SK-N-SH (cell line): ENCODE measurements at regions not wholly inside any gene's neighbourhood (a gene's known extent, or its start where the extent isn't known, plus 50 kb on each side); places are given as distances from the start of the nearest gene placed in this dataset.

ENCODE experiments used
- CHD2 ChIP-seq: fragments of 150-350 bp; IDR thresholded peaks from 2 replicates; pipeline ENCODE4 v1.6.1; 2018; ENCODE audit warnings: low read length; ENCODE audit not compliant: partially characterized antibody
- EZH2phosphoT487 ChIP-seq: fragments of 200-600 bp; sonication (generic); IDR thresholded peaks from 2 replicates; pipeline ENCODE4 v1.6.1; 2017; ENCODE audit warnings: low read depth, mixed run types, mild to moderate bottlenecking, antibody characterized with exemption, moderate library complexity, borderline replicate concordance
- FOSL2 ChIP-seq: IDR thresholded peaks from 2 replicates; pipeline ENCODE4 v1.4.0; 2012; ENCODE audit warnings: low read depth, mild to moderate bottlenecking, moderate library complexity, borderline replicate concordance
- MXI1 ChIP-seq: IDR thresholded peaks from 2 replicates; pipeline ENCODE4 v1.6.1; 2012; ENCODE audit warnings: mild to moderate bottlenecking, low read depth, low read length, improper control_type of control experiment
- POLR2AphosphoS5 ChIP-seq: IDR thresholded peaks from 2 replicates; pipeline ENCODE4 v1.6.1; 2012; ENCODE audit warnings: low read depth, low read length
- RXRA ChIP-seq: IDR thresholded peaks from 2 replicates; pipeline ENCODE4 v1.4.0; 2012; ENCODE audit warnings: low read depth, mild to moderate bottlenecking, borderline replicate concordance
- SMC3 ChIP-seq: IDR thresholded peaks from 2 replicates; pipeline ENCODE4 v1.6.1; 2012; ENCODE audit warnings: low read depth, low read length, improper control_type of control experiment
- TAF1 ChIP-seq: IDR thresholded peaks from 2 replicates; pipeline ENCODE4 v1.6.1; 2012; ENCODE audit warnings: low read depth, mild to moderate bottlenecking, low read length, moderate library complexity, borderline replicate concordance
- TCF12 ChIP-seq: IDR thresholded peaks from 2 replicates; pipeline ENCODE4 v1.4.0; 2012
- TF ChIP-seq, protein P1 (sequence below): fragments of 200-600 bp; sonication (generic); IDR thresholded peaks from 2 replicates; pipeline ENCODE4 v1.6.1; 2017; ENCODE audit warnings: antibody characterized with exemption, mild to moderate bottlenecking, moderate library complexity

DNA sequence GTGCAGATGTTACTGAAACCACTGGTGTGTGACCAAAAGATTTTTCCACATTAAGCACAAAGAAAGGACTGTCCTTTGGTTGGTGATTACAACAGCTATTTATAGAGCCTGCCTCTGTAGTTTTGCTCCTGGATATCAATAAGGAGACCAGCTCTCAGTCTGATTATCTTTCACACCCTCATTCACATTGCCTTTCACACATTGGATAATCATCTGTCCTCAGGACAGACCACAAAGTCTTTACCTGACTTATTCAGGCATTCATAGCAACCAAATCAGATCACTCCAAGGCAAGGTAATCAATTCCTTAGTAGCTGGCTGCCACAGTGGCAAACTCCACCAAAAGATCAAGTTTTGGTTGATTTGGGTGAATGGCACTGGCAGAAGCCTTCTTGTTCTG lies 59.6 kb upstream of the CPSF6 start:
- TF ChIP-seq, protein P1, sequence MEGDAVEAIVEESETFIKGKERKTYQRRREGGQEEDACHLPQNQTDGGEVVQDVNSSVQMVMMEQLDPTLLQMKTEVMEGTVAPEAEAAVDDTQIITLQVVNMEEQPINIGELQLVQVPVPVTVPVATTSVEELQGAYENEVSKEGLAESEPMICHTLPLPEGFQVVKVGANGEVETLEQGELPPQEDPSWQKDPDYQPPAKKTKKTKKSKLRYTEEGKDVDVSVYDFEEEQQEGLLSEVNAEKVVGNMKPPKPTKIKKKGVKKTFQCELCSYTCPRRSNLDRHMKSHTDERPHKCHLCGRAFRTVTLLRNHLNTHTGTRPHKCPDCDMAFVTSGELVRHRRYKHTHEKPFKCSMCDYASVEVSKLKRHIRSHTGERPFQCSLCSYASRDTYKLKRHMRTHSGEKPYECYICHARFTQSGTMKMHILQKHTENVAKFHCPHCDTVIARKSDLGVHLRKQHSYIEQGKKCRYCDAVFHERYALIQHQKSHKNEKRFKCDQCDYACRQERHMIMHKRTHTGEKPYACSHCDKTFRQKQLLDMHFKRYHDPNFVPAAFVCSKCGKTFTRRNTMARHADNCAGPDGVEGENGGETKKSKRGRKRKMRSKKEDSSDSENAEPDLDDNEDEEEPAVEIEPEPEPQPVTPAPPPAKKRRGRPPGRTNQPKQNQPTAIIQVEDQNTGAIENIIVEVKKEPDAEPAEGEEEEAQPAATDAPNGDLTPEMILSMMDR: no peak
- TF ChIP-seq TAF1 (no peak), EZH2phosphoT487 (no peak), RXRA (no peak), MXI1 (no peak), SMC3 (no peak), POLR2AphosphoS5 (no peak), CHD2 (no peak), FOSL2 (no peak), TCF12 (no peak)
